A673 (cell line): ENCODE measurements at regions not wholly inside any gene's neighbourhood (a gene's known extent, or its start where the extent isn't known, plus 50 kb on each side); places are given as distances from the start of the nearest gene placed in this dataset.

Experiments used
- BruUV-seq: library from RNA; stranded (reverse); fragments of 400-500 nt; replicated peaks from 2 replicates; lab custom pipeline; 2021; lab: Mats Ljungman, UMichigan
- CTCF ChIA-PET: fragments of 300-600 bp; sonication (Branson Sonifier 250); formaldehyde crosslinking; loops from one replicate; lab custom pipeline; 2022; ENCODE audit warnings: antibody characterized with exemption; lab: Charles Lee
- POLR2A ChIA-PET: fragments of 300-600 bp; sonication (Branson Sonifier 250); formaldehyde crosslinking; loops from one replicate; lab custom pipeline; 2022; ENCODE audit warnings: antibody characterized with exemption; ENCODE audit not compliant: low non-redundant PET; lab: Charles Lee
- DNase-seq: peaks from one replicate; pipeline ENCODE4 v3.0.0-alpha.2; 2015; ENCODE audit warnings: low spot score
- H3K27ac ChIP-seq: fragments of 200-600 bp; sonication (generic); 2 replicates; pipeline ENCODE4 v1.5.1; 2016; ENCODE audit warnings: mixed run types, low read depth, mild to moderate bottlenecking, mixed read lengths, antibody characterized with exemption, low read length; ENCODE audit not compliant: poor library complexity, severe bottlenecking
- H3K27me3 ChIP-seq: fragments of 200-600 bp; sonication (generic); replicated peaks from 2 replicates; pipeline ENCODE4 v1.6.1; 2017; ENCODE audit warnings: mixed run types, low read depth, mild to moderate bottlenecking, mixed read lengths, antibody characterized with exemption, low read length; ENCODE audit not compliant: insufficient read depth, poor library complexity
- H3K36me3 ChIP-seq: fragments of 200-600 bp; sonication (generic); 2 replicates; pipeline ENCODE4 v1.6.1; 2016; ENCODE audit warnings: mixed run types, mild to moderate bottlenecking, mixed read lengths, antibody characterized with exemption, low read length; ENCODE audit not compliant: insufficient read depth, poor library complexity, severe bottlenecking
- H3K4me1 ChIP-seq: fragments of 200-600 bp; sonication (generic); 2 replicates; pipeline ENCODE4 v1.6.1; 2017; ENCODE audit warnings: mixed run types, mild to moderate bottlenecking, mixed read lengths, antibody characterized with exemption, low read length; ENCODE audit not compliant: insufficient read depth, poor library complexity, severe bottlenecking
- H3K4me3 ChIP-seq: fragments of 200-600 bp; sonication (generic); 2 replicates; pipeline ENCODE4 v1.5.1; 2016; ENCODE audit warnings: low read depth, mixed run types, mild to moderate bottlenecking, mixed read lengths, low read length; ENCODE audit not compliant: poor library complexity, severe bottlenecking
- H3K9me3 ChIP-seq: fragments of 200-600 bp; sonication (generic); 2 replicates; pipeline ENCODE4 v1.6.1; 2016; ENCODE audit warnings: mixed run types, low read depth, mild to moderate bottlenecking, mixed read lengths, antibody characterized with exemption, low read length; ENCODE audit not compliant: poor library complexity, severe bottlenecking
- CTCF ChIP-seq: fragments of 300-800, 200-600 bp; sonication (generic); conservative IDR thresholded peaks from 2 replicates; pipeline ENCODE4 v1.5.1; 2017; ENCODE audit warnings: low read depth, mild to moderate bottlenecking, antibody characterized with exemption, low read length, moderate library complexity, mixed read lengths
- EZH2 ChIP-seq: fragments of 200-600 bp; sonication (generic); IDR thresholded peaks from 2 replicates; pipeline ENCODE4 v1.6.1; 2017; ENCODE audit warnings: borderline replicate concordance, low read depth, mild to moderate bottlenecking, mixed read lengths, antibody characterized with exemption, low read length; ENCODE audit not compliant: poor library complexity, severe bottlenecking
- intact Hi-C: fragments of 100-400 bp; cut with micrococcal nuclease; formaldehyde crosslinking; loops from one replicate; pipeline ENCODE4 v1.10.0; 2022; ENCODE audit not compliant: unreplicated experiment

- TF ChIP-seq CTCF (no peak), EZH2 (no peak)
These were observed 228.6 kb downstream of the NR2F2 start for GRCh38 chr15:96559087-96559486.

GRCh38 chr15:96559631-96560030 is 229.1 kb downstream of the NR2F2 start:
- POLR2A ChIA-PET, result no interaction called here
- TF ChIP-seq CTCF (no peak), EZH2 (no peak)
- Histone ChIP-seq H3K36me3 (no peaks in the 10 kb centered on the region), H3K9me3 (no peaks in the 10 kb centered on the region), H3K27me3 (no peaks in the 10 kb centered on the region), H3K4me3 (no peak overlapping the region), H3K4me1 (no peaks in the 10 kb centered on the region), H3K27ac (no peak overlapping the region)
- BruUV-seq, result no TSS peak
- DNase-seq, result no peak
- CTCF ChIA-PET, result no interaction called here
- intact Hi-C loops, result no loop called here

More at GRCh38 chr15:96559087-96559486, 228.6 kb downstream of the NR2F2 start:
- ChIA-PET CTCF (no interaction called here), POLR2A (no interaction called here)
- Histone ChIP-seq H3K27me3 (no peaks in the 10 kb centered on the region), H3K4me3 (no peak overlapping the region), H3K4me1 (no peaks in the 10 kb centered on the region), H3K36me3 (no peaks in the 10 kb centered on the region), H3K9me3 (no peaks in the 10 kb centered on the region), H3K27ac (no peak overlapping the region)
- no peak for DNase-seq
- BruUV-seq, result no TSS peak
- intact Hi-C loops, result no loop called here

- Histone ChIP-seq H3K4me1 (no peaks in the 10 kb centered on the region), H3K27ac (no peak overlapping the region), H3K4me3 (no peak overlapping the region), H3K27me3 (no peaks in the 10 kb centered on the region), H3K36me3 (no peaks in the 10 kb centered on the region), H3K9me3 (no peaks in the 10 kb centered on the region)
- TF ChIP-seq EZH2, result no peak
- no peak for TF ChIP-seq CTCF
- intact Hi-C loops, result no loop called here
- ChIA-PET CTCF (no interaction called here), POLR2A (interaction anchor here (0.6 kb wide), 1 partner anchor 517 kb away, joined by 3 read pairs; no protein-coding TSS in a partner anchor)
- DNase-seq, result no peak
- no TSS peak for BruUV-seq
These were observed 229.9 kb downstream of the NR2F2 start for GRCh38 chr15:96560246-96560895.
